MG63 (cell line): ENCODE measurements at regions not wholly inside any gene's neighbourhood (a gene's known extent, or its start where the extent isn't known, plus 50 kb on each side); places are given as distances from the start of the nearest gene placed in this dataset.

Experiments used
- DNase-seq: peaks from one replicate; pipeline ENCODE4 v3.0.0-alpha.2; 2020
- H3K27me3 ChIP-seq: fragments of 250-450 bp; sonication (Bioruptor Pico); 2 replicates; pipeline ENCODE4 v1.5.1; 2020; ENCODE audit warnings: mild to moderate bottlenecking, moderate library complexity
- H3K36me3 ChIP-seq: fragments of 250-450 bp; sonication (Bioruptor Pico); 2 replicates; pipeline ENCODE4 v1.5.1; 2020; ENCODE audit warnings: mild to moderate bottlenecking, moderate library complexity
- H3K4me3 ChIP-seq: fragments of 250-450 bp; sonication (Bioruptor Pico); 2 replicates; pipeline ENCODE4 v1.5.1; 2020; ENCODE audit warnings: mild to moderate bottlenecking, moderate library complexity
- H3K9me3 ChIP-seq: fragments of 250-450 bp; sonication (Bioruptor Pico); 2 replicates; pipeline ENCODE4 v1.5.1; 2020; ENCODE audit warnings: mild to moderate bottlenecking, moderate library complexity

DNA sequence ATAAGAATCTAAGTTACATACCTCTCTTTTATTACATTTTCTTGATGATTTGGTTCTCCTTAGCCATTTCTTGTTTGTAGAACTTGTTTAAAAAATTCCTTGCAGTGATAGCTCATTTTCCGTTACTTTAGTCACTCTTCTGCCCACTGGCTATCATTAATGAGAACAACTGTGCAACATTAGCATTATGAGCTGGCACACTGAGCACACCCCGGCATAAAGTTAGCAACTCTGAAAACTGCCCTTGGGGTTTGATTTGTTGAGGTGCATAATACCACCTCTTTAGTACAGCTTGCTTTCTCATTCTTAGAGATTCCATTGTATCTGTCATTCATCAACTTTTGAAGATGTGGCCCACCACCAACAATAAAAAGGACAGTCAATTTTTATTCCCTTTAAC lies 87.6 kb upstream of the ADCY1 start:
- H3K9me3 ChIP-seq = no peaks in the 10 kb centered on the region
- H3K27me3 ChIP-seq = no peaks in the 10 kb centered on the region
- H3K36me3 ChIP-seq = no peaks in the 10 kb centered on the region
- H3K4me3 ChIP-seq = no peak overlapping the region
- no peak for DNase-seq

DNA sequence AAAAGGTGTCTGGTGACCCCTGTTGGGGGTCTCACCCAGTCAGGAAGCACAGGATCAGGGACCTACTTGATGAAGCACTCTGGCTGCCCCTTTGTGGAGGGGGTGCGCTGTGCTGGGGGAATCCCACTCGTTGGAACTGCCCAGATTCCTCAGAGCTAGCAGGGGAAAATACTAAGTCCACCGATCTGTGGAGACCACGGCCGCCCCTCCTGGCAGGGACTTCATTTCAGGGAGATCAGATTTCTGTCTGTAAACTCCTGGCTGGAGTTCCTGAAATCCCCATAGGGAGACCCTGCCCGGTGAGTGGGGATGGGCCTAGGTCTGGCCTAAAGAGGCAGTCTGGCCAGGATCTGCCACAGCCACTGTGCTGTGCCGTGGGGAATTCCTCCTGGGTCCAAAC lies 79.3 kb upstream of the ADCY1 start:
- no peaks in the 10 kb centered on the region for H3K27me3 ChIP-seq
- no peaks in the 10 kb centered on the region for H3K9me3 ChIP-seq
- no peaks in the 10 kb centered on the region for H3K36me3 ChIP-seq
- no peak overlapping the region for H3K4me3 ChIP-seq
- no peak for DNase-seq

DNA sequence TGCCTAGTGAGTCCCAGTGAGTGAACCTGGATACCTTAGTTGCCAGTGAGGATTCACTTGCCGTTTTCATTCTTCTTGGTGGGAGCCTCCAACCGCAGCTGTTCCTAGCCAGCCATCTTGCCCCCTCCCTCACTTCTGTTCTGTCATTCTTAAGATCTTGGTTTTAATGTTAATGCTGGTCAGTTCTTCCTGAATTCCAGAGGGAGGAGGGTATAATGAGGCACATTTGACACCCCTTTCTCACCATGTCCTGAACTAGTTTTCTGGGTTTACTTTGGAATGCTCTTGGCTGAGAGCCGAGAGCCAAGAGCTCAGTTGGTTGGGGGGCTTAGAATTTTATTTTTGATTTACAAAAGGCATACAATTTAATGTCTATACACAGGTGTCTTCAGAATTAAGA lies 78.5 kb upstream of the ADCY1 start:
- DNase-seq = no peak
- Histone ChIP-seq H3K9me3 (no peaks in the 10 kb centered on the region), H3K27me3 (no peaks in the 10 kb centered on the region), H3K36me3 (no peaks in the 10 kb centered on the region), H3K4me3 (no peak overlapping the region)

DNA sequence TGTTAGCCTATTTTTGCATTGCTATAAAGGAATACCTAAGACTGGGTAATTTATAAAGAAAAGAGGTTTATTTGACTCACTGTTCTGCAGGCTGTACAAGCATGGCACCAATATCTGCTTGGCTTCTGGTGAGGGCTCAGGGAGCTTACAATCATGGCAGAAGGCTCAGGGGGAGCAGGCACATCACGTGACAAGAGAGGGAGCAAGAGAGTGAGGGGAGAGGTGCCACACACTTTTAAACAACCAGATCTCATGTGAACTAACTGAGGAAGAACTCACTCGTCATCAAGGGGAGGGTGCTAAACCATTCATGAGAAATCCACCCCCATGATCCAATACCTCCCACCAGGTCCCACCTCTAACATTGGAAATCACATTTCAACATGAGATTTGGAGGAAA lies 73.9 kb upstream of the ADCY1 start:
- H3K27me3 ChIP-seq = no peaks in the 10 kb centered on the region
- H3K9me3 ChIP-seq = no peaks in the 10 kb centered on the region
- no peaks in the 10 kb centered on the region for H3K36me3 ChIP-seq
- no peak overlapping the region for H3K4me3 ChIP-seq
- no peak for DNase-seq

DNA sequence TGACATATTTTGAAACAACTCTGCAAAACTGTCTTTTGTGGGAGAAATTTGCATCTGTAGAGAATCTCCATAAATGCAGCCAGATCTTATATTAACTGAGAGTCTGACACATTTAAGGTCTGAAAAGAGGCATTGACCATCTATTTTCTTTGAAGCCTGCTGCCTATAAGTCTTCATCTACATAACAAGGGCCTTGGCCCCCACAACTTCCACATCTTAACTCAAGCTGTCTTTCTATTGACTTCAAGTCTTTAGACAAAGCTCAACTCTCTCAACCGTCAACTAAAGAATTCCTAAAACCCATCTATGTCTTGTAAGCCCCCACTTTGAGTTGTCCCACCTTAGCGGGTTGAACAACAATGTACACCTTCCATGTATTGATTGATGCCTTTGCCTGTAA lies 72.4 kb upstream of the ADCY1 start:
- Histone ChIP-seq H3K9me3 (no peaks in the 10 kb centered on the region), H3K27me3 (no peaks in the 10 kb centered on the region), H3K36me3 (no peaks in the 10 kb centered on the region), H3K4me3 (no peak overlapping the region)
- DNase-seq = no peak

DNA sequence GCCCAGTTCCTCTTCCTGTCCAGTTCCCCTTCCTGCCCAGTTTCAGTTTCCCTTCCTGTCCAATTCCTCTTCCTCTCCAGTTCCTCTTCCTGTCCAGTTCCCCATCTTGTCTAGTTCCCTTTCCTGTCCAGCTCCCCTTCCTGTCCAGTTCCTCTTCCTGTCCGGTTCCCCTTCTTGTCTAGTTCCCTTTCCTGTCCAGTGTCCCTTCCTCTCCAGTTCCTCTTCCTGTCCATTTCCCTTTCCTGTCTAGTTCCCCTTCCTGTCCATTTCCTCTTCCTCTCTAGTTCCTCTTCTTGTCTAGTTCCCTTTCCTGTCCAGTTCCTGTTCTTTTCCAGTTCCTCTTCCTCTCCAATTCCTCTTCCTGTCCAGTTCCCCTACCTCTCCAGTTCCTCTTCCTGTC lies 68.1 kb upstream of the ADCY1 start:
- Histone ChIP-seq H3K27me3 (no peaks in the 10 kb centered on the region), H3K4me3 (no peak overlapping the region), H3K36me3 (no peaks in the 10 kb centered on the region), H3K9me3 (no peaks in the 10 kb centered on the region; the same call in 1 of the 2 replicates)
- DNase-seq = no peak

DNA sequence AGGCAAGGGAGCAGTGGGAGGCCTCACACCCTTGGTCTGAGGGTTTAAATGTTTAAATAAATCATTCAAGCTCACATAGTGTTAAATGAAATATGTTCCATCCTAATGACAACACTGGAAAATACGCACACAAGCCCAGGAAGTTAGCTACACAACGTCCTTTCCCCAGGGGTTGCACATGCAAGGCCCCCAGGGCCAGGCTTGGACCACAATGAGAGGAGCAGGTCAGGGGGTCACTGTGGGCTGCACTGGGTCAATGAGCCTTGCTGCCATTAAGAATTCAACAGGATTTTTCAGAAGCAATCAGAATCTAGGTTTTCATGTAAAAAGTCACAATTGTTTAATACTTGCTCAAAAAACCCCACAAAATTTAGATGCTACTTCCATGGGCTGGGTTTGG lies 64.9 kb upstream of the ADCY1 start:
- no peak overlapping the region for H3K4me3 ChIP-seq
- DNase-seq = no peak
- no peaks in the 10 kb centered on the region for H3K36me3 ChIP-seq
- no peaks in the 10 kb centered on the region for H3K27me3 ChIP-seq
- no peaks in the 10 kb centered on the region; the same call in 1 of the 2 replicates for H3K9me3 ChIP-seq

DNA sequence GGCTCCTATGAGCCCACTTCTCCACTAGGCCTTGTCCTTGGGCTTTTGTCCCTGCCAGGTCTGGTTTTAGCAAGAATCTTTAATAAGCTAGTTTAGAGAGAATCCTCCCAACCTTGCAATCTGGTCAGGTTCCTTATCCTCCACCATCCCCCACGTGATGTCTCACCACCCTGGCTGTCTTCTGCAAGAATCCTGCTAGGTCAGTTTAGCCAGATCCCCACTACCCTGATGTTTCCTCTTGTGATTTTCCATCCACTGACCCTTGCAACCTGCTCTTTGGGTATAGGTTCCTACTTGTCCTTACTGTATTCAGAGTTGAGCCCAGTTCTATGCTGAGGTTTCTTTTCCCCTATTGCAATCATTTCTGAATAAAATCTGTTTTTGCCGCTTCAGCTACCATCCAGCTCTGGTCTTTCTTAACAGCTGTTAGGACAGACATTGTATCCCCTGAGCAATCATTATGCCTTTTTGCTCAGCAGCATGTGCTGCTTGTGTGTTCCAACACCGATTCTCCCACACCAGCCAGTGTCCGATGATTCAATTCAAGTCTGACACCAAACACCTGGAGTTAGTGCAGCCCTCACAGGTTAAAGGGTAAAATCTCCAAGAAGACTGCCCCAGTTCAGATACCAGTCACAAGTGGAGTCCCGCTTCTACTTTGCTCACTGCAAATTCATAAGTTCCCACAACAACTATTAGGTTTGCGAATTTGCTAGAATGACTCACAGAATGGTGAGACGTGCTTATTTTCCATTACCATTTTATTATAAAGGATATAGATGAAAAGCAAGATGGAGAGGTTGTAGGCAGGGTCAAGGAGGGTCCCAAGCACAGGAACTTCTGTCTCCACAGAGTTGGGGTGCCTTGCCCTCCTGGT lies 62.2 kb upstream of the ADCY1 start:
- H3K36me3 ChIP-seq = no peaks in the 10 kb centered on the region
- no peak for DNase-seq
- H3K9me3 ChIP-seq = no peaks in the 10 kb centered on the region; the same call in 1 of the 2 replicates
- no peak overlapping the region for H3K4me3 ChIP-seq
- H3K27me3 ChIP-seq = no peaks in the 10 kb centered on the region

DNA sequence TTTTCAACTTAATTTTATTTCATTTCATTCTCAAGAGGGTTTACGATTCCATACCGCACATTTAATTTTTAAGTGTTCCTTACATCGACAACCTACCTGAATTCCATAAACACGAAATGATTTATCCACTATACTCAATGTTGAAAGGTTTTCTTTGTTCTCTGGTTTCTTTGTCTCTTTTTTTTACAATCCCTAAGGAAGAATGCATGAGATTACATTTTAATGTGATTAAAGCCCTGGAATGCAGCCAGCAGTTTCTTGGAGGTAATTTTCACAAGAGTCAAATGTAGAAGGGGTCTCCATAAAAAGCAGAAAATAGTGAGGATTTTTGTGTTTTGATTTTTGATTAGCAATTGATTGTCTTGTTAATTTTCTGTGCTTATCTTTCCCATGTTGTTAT lies 59.2 kb upstream of the ADCY1 start:
- peaks cover 7% of the 10 kb centered on the region; the same call in 1 of the 2 replicates for H3K9me3 ChIP-seq
- no peaks in the 10 kb centered on the region for H3K27me3 ChIP-seq
- H3K36me3 ChIP-seq = no peaks in the 10 kb centered on the region
- H3K4me3 ChIP-seq = no peak overlapping the region
- no peak for DNase-seq

DNA sequence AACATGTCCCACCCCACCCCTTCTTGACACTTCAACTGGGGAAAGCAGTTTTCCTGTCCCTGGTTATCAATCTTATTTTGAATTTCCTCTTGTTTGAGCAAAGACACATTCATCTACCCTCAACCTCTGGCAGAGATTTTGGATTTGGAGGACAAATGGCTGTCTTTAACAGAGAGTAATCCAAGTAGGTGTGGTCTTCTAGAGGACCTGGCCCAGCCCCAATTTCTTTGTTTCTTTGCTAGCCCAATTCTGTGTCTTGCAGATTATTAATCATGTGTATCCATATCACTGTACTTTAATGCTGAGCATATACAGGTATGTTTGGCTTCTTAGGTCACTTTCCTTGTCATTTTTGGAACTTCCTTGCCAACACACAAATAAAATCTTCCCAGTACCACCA lies 58.8 kb upstream of the ADCY1 start:
- H3K4me3 ChIP-seq = no peak overlapping the region
- no peaks in the 10 kb centered on the region for H3K27me3 ChIP-seq
- H3K36me3 ChIP-seq = no peaks in the 10 kb centered on the region
- DNase-seq = no peak
- peaks cover 7% of the 10 kb centered on the region; the same call in 1 of the 2 replicates for H3K9me3 ChIP-seq
